ENCODE measurements at regions not wholly inside any gene's neighbourhood (a gene's known extent, or its start where the extent isn't known, plus 50 kb on each side); places are given as distances from the start of the nearest gene placed in this dataset.

DNA sequence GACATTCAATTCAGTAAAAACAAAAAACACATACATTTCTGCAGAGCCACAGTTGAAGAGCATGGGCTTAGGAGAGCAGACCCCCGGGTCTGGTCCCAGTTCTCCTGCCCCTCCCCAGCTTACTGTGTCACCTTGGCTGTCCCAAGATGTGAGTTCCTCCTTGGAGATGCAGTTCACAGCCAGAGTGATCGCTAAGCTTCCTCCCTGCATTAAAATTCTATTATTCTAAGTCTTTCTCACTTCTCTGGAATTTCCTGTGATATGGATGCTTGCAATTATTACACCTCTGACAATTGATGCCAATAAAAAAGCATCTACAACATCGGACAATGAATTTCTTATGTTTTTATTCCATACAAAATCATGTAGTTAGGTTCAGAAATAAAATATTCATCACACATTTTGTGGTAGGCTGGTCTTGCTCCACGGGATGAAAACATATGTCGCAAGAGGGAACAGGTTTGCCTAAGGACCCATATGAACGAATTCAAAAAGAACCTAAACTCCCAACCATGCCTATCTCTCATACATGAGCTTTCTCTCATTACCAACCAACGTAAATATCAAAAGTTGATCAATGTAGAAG is 328.5 kb upstream of the RUNX1 start:
- Mint-ChIP-seq H3K9me3 (no peaks in the 10 kb centered on the region), H3K27me3 (ENCODE audit: low read depth in 2 of 2) (peaks cover 0 to 2% of the 10 kb centered on the region in 2 donors), H3K4me1 (no peaks in the 10 kb centered on the region), H3K4me3 (no peak overlapping the region), H3K27ac (no peak overlapping the region), H3K36me3 (no peaks in the 10 kb centered on the region)
- TF ChIP-seq, protein P1, sequence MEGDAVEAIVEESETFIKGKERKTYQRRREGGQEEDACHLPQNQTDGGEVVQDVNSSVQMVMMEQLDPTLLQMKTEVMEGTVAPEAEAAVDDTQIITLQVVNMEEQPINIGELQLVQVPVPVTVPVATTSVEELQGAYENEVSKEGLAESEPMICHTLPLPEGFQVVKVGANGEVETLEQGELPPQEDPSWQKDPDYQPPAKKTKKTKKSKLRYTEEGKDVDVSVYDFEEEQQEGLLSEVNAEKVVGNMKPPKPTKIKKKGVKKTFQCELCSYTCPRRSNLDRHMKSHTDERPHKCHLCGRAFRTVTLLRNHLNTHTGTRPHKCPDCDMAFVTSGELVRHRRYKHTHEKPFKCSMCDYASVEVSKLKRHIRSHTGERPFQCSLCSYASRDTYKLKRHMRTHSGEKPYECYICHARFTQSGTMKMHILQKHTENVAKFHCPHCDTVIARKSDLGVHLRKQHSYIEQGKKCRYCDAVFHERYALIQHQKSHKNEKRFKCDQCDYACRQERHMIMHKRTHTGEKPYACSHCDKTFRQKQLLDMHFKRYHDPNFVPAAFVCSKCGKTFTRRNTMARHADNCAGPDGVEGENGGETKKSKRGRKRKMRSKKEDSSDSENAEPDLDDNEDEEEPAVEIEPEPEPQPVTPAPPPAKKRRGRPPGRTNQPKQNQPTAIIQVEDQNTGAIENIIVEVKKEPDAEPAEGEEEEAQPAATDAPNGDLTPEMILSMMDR (IDR thresholded peaks at IDR 0.05) = no peak
- WGBS (ENCODE audit: insufficient coverage) = 88% methylated on average over 6 of the region's 7 CpGs
- H3K27ac ChIP-seq (ENCODE audit: low read length) = no peak overlapping the region
- H3K27me3 ChIP-seq (ENCODE audit: control insufficient read depth, insufficient read depth, low read length) = no peaks in the 10 kb centered on the region
- ATAC-seq = no peak
- no peaks in the 10 kb centered on the region for H3K4me1 ChIP-seq (ENCODE audit: control insufficient read depth, insufficient read depth, low read length)
- no peaks in the 10 kb centered on the region for H3K9me3 ChIP-seq (ENCODE audit: control insufficient read depth, insufficient read depth, low read length)
- intact Hi-C loops (cut with micrococcal nuclease) = loop anchor here (10.0 kb wide), 1 partner anchor 63 kb away; no protein-coding TSS in a partner anchor
- DNase-seq = no peak
- H3K36me3 ChIP-seq (ENCODE audit: control insufficient read depth, insufficient read depth, low read length) = no peaks in the 10 kb centered on the region
- H3K4me3 ChIP-seq (ENCODE audit: low read length) = no peak overlapping the region

DNA sequence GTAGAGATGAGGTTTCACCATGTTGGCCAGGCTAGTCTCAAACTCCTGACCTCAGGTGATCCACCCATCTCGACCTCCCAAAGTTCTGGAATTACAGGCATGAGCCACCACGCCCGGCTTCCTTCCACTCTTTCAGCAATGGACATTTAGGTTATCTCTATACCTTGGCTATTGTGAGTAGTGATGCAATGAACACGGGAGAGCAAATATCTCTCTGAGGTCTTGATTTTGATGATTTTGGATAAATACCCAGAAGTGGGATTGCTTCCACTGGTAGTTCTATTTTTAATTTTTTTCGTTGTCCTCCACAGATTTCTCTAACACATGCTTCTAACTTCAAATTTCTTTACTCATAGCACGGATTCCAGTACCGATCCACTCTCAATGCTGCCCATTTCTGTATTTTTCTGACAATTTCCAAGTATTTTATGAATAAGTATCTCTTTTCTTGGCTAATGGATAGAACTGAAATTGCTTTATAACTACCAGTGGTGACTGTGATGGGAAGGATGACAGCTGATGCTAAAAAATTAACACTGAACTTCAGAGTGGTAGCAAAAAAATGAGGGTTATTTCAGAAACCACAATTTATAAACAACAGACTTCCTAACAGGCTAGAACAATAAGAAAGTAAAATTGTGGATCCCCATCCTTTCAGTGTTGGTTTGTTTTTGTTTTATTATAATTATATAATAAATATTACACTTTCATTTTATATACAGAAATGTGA is 327.5 kb upstream of the RUNX1 start:
- Histone ChIP-seq H3K9me3 (ENCODE audit: control insufficient read depth, insufficient read depth, low read length) (no peaks in the 10 kb centered on the region), H3K4me1 (ENCODE audit: control insufficient read depth, insufficient read depth, low read length) (no peaks in the 10 kb centered on the region), H3K27ac (ENCODE audit: low read length) (no peak overlapping the region), H3K27me3 (ENCODE audit: control insufficient read depth, insufficient read depth, low read length) (no peaks in the 10 kb centered on the region), H3K4me3 (ENCODE audit: low read length) (no peak overlapping the region), H3K36me3 (ENCODE audit: control insufficient read depth, insufficient read depth, low read length) (no peaks in the 10 kb centered on the region)
- intact Hi-C loops (cut with micrococcal nuclease) = loop anchor here (10.0 kb wide), 1 partner anchor 62 kb away; no protein-coding TSS in a partner anchor
- Mint-ChIP-seq H3K9me3 (no peaks in the 10 kb centered on the region), H3K4me3 (no peak overlapping the region), H3K27ac (no peak overlapping the region), H3K4me1 (no peaks in the 10 kb centered on the region), H3K36me3 (no peaks in the 10 kb centered on the region), H3K27me3 (ENCODE audit: low read depth in 2 of 2) (peaks cover 0 to 2% of the 10 kb centered on the region in 2 donors)
- DNase-seq = no peak
- 92% methylated on average over 7 of the region's 7 CpGs for WGBS (ENCODE audit: insufficient coverage)
- no peak for ATAC-seq
- TF ChIP-seq, protein P1 (IDR thresholded peaks at IDR 0.05) = no peak

DNA sequence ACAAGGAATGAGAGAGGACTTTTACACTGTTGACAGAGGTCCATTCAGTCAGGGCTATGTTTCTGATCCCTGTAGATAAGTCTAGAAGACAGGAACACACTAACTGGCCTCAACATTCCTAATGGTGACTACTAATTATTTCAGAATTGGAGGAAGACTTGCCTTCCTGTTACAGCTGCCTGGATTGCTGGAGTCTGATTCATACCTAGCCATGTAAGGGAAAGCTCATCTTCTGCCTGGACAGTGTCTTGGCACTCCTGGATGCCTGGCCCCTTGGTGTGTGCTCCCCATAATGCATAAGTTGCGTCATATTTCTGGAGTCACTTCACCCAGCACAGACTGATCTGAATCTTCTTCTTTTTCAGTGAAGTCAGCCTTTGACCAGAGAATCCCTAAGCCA is 326.0 kb upstream of the RUNX1 start:
- Mint-ChIP-seq H3K4me3 (no peak overlapping the region), H3K36me3 (no peaks in the 10 kb centered on the region), H3K27ac (no peak overlapping the region), H3K9me3 (no peaks in the 10 kb centered on the region), H3K4me1 (no peaks in the 10 kb centered on the region), H3K27me3 (ENCODE audit: low read depth in 2 of 2) (peaks cover 0 to 2% of the 10 kb centered on the region in 2 donors)
- H3K27me3 ChIP-seq (ENCODE audit: control insufficient read depth, insufficient read depth, low read length) = no peaks in the 10 kb centered on the region
- intact Hi-C loops (cut with micrococcal nuclease) = loop anchor here (10.0 kb wide), 1 partner anchor 60 kb away; no protein-coding TSS in a partner anchor
- no peak for ATAC-seq
- H3K36me3 ChIP-seq (ENCODE audit: control insufficient read depth, insufficient read depth, low read length) = no peaks in the 10 kb centered on the region
- H3K27ac ChIP-seq (ENCODE audit: low read length) = no peak overlapping the region
- 93% methylated on average over 1 of the region's 1 CpG for WGBS (ENCODE audit: insufficient coverage)
- no peak overlapping the region for H3K4me3 ChIP-seq (ENCODE audit: low read length)
- TF ChIP-seq, protein P1 (IDR thresholded peaks at IDR 0.05) = no peak
- no peak for DNase-seq
- H3K9me3 ChIP-seq (ENCODE audit: control insufficient read depth, insufficient read depth, low read length) = no peaks in the 10 kb centered on the region
- no peaks in the 10 kb centered on the region for H3K4me1 ChIP-seq (ENCODE audit: control insufficient read depth, insufficient read depth, low read length)

All from natural killer cell (primary cell).